ENCODE measurements at regions not wholly inside any gene's neighbourhood (a gene's known extent, or its start where the extent isn't known, plus 50 kb on each side); places are given as distances from the start of the nearest gene placed in this dataset.

DNA sequence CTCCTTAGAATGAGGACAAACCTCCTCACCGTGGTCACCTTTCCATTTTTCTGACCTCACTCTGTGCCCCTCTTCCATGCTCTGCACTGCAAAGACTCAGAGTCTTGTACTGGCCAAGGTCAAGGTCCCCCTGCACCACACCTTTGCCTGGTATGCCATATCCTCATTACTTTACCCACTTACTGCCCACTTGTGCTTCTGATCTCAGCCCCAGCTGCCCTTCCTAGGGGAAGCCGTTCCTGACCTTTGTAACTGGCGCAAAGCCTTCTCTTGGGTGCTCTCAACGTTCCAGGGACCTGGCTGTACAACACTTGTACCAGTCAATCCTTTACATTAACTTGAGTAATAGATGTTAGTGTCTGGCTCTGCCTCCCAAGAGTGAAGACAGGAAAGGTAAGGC is 256.0 kb downstream of the SV2B start:
- Histone ChIP-seq H3K9ac (ENCODE audit: low read length) (no peak overlapping the region), H3K9me3 (ENCODE audit: insufficient read depth, low read length) (no peaks in the 10 kb centered on the region), H3K9me2 (replicated peaks; ENCODE audit: insufficient read depth, low read length) (no peaks in the 10 kb centered on the region), H3K4me3 (ENCODE audit: insufficient read depth, low read length, poor library complexity, severe bottlenecking) (no peak overlapping the region), H3K36me3 (ENCODE audit: low read length) (no peaks in the 10 kb centered on the region), H3K27ac (ENCODE audit: low read depth, low read length) (no peak overlapping the region), H3K4me2 (ENCODE audit: low read depth, low read length, poor library complexity, severe bottlenecking) (no peak overlapping the region), H2AFZ (ENCODE audit: low read depth, low read length, severe bottlenecking) (no peak overlapping the region), H3F3A (ENCODE audit: insufficient read depth) (no peaks in the 10 kb centered on the region), H4K20me1 (ENCODE audit: low read depth, low read length) (no peaks in the 10 kb centered on the region), H3K27me3 (ENCODE audit: low read length) (no peaks in the 10 kb centered on the region; the same call in 1 of the 2 replicates), H3K79me2 (ENCODE audit: insufficient read depth, low read length) (no peaks in the 10 kb centered on the region)
- TF ChIP-seq, protein P1, sequence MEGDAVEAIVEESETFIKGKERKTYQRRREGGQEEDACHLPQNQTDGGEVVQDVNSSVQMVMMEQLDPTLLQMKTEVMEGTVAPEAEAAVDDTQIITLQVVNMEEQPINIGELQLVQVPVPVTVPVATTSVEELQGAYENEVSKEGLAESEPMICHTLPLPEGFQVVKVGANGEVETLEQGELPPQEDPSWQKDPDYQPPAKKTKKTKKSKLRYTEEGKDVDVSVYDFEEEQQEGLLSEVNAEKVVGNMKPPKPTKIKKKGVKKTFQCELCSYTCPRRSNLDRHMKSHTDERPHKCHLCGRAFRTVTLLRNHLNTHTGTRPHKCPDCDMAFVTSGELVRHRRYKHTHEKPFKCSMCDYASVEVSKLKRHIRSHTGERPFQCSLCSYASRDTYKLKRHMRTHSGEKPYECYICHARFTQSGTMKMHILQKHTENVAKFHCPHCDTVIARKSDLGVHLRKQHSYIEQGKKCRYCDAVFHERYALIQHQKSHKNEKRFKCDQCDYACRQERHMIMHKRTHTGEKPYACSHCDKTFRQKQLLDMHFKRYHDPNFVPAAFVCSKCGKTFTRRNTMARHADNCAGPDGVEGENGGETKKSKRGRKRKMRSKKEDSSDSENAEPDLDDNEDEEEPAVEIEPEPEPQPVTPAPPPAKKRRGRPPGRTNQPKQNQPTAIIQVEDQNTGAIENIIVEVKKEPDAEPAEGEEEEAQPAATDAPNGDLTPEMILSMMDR (IDR thresholded peaks at IDR 0.05; ENCODE audit: insufficient read depth, low read length, poor library complexity, severe bottlenecking) = no peak
- TF ChIP-seq EZH2phosphoT487 (conservative IDR thresholded peaks at IDR 0.05; ENCODE audit: low read length) = no peak

DNA sequence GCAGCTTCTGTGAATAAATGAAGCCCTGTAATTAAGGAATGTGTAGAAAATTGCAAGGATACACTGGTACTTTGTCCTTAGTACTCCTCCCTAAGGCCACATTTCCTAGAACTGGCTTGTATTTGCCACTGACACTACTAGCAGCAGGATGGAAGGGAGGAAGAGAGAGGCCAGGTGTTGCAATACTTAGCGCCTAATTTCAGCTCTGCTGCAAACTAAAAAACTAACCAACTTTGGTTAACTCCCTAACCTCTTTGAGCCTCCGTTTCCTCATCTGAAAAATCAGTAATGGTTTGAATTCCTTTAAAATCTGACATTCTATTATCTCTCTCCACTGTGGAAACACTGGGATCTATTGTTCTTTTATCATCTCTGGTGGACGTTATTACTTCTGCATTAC is 257.0 kb downstream of the SV2B start:
- no peak overlapping the region for H3K27ac ChIP-seq (ENCODE audit: low read depth, low read length)
- H3K36me3 ChIP-seq (ENCODE audit: low read length) = no peaks in the 10 kb centered on the region
- no peak overlapping the region for H3K9ac ChIP-seq (ENCODE audit: low read length)
- H3K9me2 ChIP-seq (replicated peaks; ENCODE audit: insufficient read depth, low read length) = no peaks in the 10 kb centered on the region
- H3K4me2 ChIP-seq (ENCODE audit: low read depth, low read length, poor library complexity, severe bottlenecking) = no peak overlapping the region
- H2AFZ ChIP-seq (ENCODE audit: low read depth, low read length, severe bottlenecking) = no peak overlapping the region
- no peaks in the 10 kb centered on the region for H4K20me1 ChIP-seq (ENCODE audit: low read depth, low read length)
- H3K79me2 ChIP-seq (ENCODE audit: insufficient read depth, low read length) = no peaks in the 10 kb centered on the region
- no peak overlapping the region for H3K4me3 ChIP-seq (ENCODE audit: insufficient read depth, low read length, poor library complexity, severe bottlenecking)
- no peaks in the 10 kb centered on the region for H3K9me3 ChIP-seq (ENCODE audit: insufficient read depth, low read length)
- H3F3A ChIP-seq (ENCODE audit: insufficient read depth) = no peaks in the 10 kb centered on the region
- H3K27me3 ChIP-seq (ENCODE audit: low read length) = no peaks in the 10 kb centered on the region; the same call in 1 of the 2 replicates
- TF ChIP-seq, protein P1 (IDR thresholded peaks at IDR 0.05; ENCODE audit: insufficient read depth, low read length, poor library complexity, severe bottlenecking) = no peak
- no peak for TF ChIP-seq EZH2phosphoT487 (conservative IDR thresholded peaks at IDR 0.05; ENCODE audit: low read length)

DNA sequence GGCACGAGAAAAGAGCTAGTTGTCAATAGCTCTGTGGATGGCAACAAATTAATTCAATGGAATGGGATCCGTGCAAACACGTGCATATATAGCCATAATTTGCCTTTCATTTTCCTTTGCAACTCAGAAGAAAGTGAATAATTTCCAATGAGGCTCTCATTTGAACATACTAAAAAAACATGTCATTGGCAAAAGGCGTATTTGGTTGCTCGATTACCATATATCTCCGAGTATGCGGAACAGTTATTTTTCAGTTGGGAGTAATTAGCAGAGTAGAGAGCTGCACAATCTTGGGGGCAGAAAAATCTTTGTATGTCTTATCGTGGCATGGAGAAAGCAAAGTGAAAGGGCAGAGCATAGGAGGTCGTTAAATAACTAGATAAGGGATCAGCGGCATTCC is 257.4 kb downstream of the SV2B start:
- Histone ChIP-seq H3K27me3 (ENCODE audit: low read length) (no peaks in the 10 kb centered on the region; the same call in 1 of the 2 replicates), H3K9me2 (replicated peaks; ENCODE audit: insufficient read depth, low read length) (no peaks in the 10 kb centered on the region), H3K27ac (ENCODE audit: low read depth, low read length) (no peak overlapping the region), H2AFZ (ENCODE audit: low read depth, low read length, severe bottlenecking) (no peak overlapping the region), H4K20me1 (ENCODE audit: low read depth, low read length) (no peaks in the 10 kb centered on the region), H3K36me3 (ENCODE audit: low read length) (no peaks in the 10 kb centered on the region), H3K4me3 (ENCODE audit: insufficient read depth, low read length, poor library complexity, severe bottlenecking) (no peak overlapping the region), H3F3A (ENCODE audit: insufficient read depth) (no peaks in the 10 kb centered on the region), H3K4me2 (ENCODE audit: low read depth, low read length, poor library complexity, severe bottlenecking) (no peak overlapping the region), H3K9me3 (ENCODE audit: insufficient read depth, low read length) (no peaks in the 10 kb centered on the region), H3K79me2 (ENCODE audit: insufficient read depth, low read length) (no peaks in the 10 kb centered on the region), H3K9ac (ENCODE audit: low read length) (no peak overlapping the region)
- no peak for TF ChIP-seq EZH2phosphoT487 (conservative IDR thresholded peaks at IDR 0.05; ENCODE audit: low read length)
- TF ChIP-seq, protein P1 (IDR thresholded peaks at IDR 0.05; ENCODE audit: insufficient read depth, low read length, poor library complexity, severe bottlenecking) = no peak

Data from SU-DHL-6 (cell line).